Amniotic stem cell (primary cell): ENCODE measurements at regions not wholly inside any gene's neighbourhood (a gene's known extent, or its start where the extent isn't known, plus 50 kb on each side); places are given as distances from the start of the nearest gene placed in this dataset.
"Not testable (repeated sequence)": the region's sequence is repeated elsewhere in the genome, so short reads cannot be mapped to it uniquely, and the experiment has no call there.

Experiments used
- DNase-seq: peaks from one replicate; lab custom pipeline; 2025; lab: John Stamatoyannopoulos, UW

DNA sequence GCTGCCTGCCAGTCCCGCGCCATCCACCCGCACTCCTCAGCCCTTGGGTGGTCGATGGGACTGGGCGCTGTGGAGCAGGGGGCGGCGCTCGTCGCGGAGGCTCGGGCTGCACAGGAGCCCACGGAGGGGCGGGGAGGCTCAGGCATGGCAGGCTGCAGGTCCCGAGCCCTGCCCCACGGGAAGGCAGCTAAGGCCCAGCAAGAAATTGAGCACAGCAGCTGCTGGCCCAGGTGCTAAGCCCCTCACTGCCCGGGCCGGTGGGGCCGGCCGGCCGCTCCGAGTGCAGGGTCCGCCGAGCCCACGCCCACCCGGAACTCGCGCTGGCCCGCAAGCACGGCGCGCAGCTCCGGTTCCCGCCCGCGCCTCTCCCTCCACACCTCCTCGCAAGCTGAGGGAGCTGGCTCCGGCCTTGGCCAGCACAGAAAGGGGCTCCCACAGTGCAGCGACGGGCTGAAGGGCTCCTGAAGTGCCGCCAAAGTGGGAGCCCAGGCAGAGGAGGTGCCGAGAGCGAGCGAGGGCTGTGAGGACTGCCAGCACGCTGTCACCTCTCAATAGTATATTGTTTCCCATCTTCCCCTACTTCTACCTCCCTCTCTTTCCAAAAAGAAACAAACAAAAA lies 219.6 kb downstream of the BAMBI start:
- not testable (repeated sequence) for DNase-seq

DNA sequence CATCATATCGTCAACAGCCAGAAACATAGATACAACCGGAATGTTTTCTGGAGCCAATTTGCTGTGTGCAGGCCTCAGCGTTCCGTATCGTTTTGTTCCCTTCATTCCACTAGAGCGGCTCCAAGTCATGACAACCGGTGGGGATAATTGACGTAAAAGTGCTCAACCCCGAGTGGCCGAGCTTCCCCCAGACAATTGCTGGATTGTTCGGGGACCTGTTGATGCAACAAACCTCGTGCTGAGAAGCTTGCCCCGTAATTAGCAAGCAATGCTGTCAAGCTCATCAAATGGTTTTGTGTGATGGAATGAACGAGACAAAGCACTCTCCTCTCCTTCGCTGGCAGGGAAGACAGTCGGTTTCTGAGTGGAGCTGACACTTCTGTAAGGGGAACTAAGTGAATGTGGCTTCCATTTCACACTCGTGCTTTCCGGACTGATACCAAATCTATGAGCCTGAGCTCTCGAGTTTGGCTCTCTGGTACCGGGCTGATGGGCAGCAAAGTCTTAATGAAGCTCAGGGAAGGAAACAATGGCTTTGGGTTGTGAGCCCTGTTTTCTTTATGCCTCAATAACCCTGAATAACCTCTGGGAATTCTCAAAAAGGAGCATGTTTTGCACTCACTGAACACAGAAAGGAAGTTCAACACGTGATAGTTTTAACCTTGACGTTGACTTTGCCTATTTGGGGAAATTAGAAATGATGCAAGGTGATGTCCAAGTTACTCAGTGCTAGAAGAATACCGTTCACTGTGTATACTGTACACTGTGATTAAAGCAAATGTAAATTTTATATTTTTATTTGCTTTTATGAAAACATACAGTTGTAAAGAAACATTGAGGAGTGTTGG lies 220.5 kb downstream of the BAMBI start:
- DNase-seq = no peak

DNA sequence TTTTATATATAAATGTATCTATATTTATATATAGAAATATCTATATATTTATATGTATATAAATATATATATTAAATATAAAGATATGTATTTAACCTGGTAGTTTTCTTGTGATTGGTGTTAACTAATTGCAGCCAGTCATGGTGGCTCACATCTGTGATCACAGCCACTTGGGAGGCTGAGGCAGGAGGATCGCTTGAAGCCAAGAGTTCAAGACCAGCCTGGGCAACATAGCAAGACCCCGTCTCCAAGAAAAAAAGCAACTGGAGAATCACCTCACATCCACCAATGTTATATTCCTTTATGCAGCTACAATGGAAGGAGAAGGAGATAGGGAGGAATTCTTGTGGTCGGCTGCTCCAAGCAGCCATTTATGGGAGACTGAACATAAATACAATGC lies 224.9 kb downstream of the BAMBI start:
- DNase-seq = no peak

DNA sequence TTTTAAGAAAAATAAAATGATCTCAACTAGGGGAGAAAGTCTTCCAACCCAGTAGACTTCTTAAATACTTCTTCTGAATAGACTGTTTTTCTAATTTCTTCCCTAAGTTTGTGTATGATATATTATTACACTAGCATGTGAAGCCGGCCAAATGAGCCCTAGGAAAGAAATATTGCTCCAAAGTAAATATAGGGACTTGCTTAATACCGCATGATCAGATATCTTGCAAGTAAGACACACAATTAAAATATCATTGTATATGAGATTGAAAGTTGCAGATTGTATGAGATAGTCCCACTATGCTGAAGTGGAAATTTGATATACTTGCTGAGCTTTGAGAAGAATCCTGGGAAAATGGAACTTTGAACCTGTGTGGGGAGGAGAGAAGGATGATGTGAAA lies 225.7 kb downstream of the BAMBI start:
- no peak for DNase-seq

DNA sequence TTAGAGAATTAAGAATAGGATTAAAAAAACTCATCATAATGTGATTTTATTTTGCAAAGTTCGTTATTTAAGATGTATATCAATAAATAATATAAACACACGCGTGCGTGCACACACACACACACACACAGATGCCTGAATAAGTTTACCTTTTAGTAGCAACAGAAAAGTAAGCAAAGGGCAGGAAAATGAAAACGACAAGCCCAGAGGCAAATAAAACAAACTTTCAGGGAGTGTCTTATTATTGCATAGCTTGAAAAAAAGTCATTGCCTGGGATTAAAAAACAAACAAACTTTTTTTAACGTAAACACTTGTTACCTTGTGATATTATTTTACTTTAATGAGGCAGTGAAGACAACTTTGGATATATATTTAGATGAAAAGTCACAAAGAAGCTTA lies 226.4 kb downstream of the BAMBI start:
- DNase-seq = no peak

DNA sequence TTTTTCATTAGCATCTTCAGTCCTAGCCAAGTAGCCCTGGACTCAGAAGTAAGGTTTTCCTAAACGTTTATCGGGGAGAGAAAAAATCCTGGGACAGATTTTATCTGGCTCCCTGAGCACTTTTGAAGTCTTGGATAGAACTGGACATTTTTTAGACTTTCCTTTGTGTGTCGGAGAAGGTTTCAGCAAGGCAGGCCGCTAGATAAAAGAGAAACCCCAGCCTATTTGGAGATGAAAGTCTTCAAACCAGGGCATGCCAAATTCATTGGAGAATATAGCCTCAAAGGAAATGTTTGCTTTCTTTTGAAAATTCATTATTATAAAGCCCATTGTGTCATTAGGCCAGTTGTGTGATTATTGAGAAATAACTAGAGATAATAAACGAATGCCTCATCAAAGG lies 228.1 kb downstream of the BAMBI start:
- DNase-seq = no peak

DNA sequence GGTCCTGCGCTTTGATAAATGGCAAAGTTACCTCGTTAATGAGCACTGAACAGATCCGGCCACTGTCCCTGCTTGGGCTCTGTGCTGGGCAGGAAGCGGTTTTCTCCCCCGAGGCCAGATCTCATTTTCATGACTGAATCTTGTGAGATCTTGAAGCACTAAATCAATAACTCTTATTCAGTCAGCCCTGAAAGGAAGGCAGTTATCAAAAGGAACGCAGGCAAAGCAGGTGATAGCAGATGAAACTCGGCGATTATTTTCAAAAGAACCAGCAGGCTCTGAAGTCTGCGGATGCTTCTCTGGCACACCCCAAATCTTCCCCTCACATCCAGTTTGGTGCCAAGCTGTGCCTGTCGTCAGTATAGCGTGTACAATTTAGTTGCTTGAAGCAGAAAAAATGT lies 228.7 kb downstream of the BAMBI start:
- no peak for DNase-seq

DNA sequence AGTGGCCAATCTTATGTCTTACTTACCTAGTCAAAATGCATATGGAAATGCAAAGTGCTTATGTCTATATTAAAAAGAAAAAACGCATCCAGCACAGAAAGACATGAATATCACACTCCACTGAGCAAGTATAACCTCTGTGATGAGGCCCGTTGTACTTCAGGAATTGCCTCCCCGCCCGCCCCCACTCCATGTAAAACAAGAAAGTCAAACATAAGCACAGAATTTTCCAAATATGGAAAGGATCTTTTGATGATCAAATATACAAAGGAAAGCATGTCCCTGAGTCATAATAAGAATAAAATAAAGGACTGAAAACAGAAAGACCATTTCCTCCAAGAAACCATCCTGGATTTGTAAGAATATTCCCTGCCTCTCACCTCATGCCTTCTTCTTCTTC lies 229.1 kb downstream of the BAMBI start:
- peak; percentile 2 for DNase-seq

DNA sequence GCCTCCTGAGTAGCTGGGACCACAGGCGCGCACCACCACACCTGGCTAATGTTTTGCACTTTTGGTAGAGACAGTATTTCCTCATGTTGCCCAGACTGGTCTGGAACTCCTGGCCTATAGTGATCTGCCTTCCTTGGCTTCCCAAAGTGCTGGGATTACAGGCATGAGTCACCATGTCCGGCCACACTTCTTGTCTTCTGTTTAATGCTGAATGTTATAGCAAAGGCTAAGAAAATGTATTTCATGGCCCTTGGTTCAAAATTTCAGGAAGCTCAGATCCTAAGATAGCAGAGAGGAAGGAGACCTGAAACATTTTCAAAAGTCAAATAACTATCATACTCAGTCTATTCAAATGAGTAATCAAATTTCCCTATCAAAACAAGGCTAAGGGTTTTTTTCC lies 229.6 kb downstream of the BAMBI start:
- peak; percentile 3 for DNase-seq

DNA sequence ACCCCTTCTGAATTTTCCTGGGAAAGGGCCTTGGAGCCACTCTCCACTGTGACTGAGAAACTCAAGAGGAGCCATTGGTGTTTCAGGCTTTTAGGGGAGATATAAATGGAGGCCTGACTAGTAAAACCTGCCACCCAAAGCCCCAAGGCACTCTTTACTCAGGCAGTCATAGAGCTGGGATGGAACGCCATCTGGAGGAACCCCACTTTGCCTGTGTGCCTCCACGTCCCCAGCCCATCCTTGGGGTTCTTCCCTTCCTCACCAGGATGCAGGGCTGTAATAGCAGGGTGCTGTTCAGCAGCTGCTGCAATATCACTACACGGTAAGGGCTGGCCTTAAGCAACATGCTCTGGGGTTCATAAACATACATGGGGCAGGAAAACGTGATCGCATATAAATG lies 232.6 kb downstream of the BAMBI start:
- no peak for DNase-seq

DNA sequence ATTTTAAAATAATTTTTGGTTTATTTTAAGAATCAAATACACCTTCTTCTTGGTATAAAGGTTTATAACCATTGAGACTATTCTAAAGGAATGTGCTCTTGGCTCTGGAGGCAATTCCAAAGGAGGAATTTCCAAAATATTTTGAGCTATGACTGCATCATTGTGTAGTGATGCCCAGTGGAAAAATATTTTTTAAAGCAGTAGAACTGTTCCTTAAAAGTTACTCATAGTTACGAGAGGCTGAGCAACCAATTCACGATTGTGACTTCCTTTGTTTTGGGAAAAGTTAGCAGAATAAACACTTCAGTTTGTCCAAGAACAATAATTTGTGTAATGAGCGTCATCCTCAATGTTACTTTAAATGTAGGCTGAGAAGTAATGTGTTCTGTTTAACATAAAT lies 233.6 kb downstream of the BAMBI start:
- peak; percentile 24 for DNase-seq

DNA sequence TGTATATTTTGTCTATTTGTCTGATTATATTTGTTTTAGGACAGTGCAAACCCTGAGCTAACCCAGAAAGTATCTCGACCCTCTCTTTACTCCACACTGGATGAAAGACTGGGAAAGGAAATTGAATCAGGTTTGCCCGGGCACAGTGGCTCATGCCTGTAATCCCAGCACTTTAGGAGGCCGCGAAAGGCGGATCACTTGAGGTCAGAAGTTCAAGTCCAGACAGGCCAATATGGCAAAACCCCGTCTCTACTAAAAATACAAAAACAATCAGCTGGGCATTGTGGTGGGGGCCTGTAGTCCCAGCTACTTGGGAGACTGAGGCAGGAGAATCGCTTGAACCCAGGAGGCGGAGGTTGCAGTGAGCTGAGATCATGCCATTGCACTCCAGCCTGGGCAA lies 234.2 kb downstream of the BAMBI start:
- not testable (repeated sequence) for DNase-seq

DNA sequence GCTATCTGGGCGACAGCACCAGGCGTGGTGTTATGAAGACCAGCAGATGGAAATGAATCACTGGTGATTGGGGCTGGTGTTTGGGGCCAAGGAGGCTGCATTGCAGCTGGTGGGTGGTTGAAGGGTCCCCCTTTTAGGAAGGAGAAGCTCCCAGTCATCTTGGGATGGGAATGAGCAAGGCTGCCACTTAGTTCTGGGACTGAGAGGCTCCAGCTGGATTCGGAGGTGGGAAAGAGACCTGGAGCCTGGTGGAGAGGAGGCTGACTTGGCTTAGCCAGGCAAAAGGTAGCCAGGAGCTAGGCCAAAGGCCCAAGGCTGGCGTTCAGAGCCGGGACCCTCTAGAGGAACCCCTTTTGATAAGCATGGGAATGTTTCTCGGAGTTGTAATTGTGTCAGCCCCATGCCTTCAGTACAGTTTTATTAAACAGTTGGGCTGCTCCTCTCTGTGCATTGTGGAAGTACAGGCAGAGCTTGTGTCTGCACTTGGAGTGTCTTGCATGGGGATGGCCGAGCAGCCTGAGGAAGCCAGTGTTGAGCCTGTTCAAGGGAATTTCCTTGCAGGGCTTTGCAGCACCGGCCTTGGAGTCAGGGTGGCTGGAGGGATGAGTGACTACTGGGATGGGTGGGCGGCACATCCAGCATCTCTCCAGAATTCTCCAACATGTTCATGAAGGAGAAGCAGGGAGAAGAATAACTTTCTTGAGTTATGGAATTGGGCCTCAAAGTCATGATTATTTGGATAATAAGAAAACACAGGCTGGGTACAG lies 234.9 kb downstream of the BAMBI start:
- DNase-seq = no peak

DNA sequence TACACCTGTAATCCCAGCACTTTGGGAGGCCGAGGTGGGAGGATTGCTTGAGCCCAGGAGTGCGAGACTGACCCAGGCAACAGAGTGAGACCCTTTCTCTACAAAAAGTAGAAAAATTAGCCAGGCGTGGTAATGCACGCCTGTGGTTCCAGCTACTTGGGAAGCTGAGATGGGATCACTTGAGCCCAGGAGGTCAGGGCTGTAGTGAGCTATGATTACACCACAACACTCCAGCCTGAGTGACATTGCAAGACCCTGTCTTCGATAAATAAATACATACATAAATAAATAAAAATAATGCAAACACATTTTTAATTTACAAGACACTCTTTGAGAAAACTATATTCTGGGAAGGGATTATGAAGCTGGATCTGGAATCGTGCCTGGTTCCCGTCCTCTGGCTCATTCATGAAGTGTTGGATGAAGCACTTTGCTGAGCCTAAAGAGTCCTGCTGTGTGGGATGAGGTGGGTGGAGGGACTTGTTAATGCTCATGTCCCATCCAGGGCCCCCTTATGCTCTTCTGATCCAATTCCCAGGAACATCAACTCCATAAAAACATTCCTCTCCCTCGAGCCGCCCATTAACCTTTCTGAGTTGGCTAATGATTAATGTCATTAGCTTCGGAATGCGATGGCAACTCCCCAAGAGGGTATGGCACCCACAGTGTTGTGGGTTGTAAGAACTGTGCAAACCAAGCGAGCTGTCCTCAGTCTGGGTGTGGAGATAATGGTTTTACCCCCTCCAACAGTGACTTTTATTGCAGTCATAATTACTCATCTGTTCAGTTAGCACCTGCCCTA lies 236.3 kb downstream of the BAMBI start:
- no peak for DNase-seq

DNA sequence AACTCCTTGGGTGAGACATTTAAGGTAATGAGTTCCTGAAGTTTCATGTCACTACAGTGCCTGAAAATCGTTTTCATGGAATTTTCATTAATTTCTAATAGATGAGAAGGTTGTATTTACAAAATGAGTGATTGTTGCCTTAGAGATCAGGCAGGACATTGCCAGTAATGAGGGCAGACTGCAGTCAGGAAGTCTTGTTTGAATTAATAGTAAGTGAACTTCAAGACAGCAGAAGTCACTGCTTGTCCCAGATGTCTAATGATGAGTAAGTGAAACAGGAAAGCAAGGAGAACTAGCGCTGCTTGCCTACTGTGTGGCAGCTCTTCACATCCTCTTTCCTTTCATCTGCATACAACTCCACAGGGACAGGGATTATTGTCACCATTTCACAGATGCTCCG lies 237.4 kb downstream of the BAMBI start:
- no peak for DNase-seq

DNA sequence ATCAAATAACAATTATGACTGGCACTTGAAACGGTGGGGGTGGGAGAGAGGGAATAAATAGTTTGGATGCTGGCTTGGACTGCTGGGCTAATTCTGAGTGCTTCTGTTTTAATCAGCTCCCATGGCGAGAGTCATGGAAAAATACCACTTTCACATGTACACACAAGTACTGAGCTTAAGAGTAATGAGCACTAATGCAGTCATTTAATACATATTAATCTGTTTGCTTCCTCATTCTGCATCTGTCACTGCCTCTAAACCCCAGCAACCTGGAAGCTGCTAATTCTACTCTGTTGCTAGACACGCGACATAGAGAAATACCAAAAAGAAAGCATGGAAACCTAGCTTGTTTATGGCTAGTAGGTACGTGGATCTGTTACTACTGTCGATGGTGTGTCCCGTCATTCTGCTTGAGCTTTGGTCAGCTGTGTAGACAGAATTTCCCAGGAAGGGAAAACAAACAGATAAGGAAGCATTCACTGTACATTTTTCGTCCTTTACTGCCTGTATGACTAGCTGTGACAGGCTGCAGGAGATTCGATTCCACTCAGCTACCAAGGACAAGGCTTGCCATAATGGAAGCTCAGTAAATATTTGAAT lies 238.8 kb downstream of the BAMBI start:
- DNase-seq = no peak

DNA sequence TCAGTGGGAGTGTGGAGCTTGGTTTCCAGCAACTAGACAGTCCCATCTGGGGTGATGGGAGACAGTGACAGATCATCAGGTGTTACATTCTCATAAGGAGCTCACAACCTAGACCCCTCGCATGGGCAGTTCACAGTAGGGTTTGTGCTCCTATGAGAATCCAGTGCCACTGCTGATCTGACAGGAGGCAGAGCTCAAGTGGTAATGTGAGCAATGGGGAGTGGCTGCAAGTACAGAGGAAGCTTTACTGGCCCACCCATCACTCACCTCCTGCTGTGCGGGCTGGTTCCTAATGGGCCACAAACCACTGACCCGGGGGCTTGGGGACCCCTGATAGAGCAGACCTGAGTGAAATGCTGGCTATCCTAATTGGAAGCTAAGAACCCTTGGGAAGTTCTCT lies 242.8 kb downstream of the BAMBI start:
- no peak for DNase-seq

DNA sequence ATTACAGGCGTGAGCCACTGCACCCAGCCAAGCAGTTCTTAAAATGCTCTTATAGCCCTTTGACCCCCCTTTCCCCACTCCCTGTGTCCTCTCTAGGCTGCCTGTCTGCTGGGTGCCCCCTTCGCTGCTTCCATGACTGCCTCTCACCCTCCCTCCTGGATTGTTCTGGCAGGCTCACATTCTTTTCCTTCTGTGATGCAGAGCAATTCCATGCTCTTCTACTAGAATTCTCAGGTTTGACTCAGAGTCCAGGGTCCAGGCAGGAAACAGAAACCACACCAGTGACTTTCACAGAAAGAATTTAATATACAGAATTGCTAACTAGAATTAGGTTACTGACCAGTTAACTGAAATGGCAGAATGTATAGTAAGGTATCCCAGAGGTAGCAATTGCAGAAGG lies 244.8 kb downstream of the BAMBI start:
- peak; percentile 19 for DNase-seq

DNA sequence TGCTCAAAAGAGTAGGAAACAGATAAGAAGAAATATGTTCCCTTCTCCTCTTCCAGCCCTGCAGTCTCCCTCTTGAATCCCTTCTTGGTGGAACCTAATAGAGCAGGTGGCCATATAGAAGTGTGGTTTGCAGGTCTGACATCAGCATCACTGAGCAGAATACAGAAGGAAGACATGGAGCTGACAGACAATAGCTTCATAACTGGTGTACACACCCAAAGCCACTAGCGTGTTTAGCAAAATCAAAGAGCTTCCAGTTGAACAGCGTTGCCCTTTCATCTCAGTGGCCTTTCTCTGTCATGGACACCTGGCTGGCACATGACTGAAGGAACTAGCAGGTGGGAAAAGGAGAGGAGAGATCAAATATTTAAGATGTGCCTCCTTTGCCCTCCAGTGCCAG lies 245.5 kb downstream of the BAMBI start:
- DNase-seq = no peak

DNA sequence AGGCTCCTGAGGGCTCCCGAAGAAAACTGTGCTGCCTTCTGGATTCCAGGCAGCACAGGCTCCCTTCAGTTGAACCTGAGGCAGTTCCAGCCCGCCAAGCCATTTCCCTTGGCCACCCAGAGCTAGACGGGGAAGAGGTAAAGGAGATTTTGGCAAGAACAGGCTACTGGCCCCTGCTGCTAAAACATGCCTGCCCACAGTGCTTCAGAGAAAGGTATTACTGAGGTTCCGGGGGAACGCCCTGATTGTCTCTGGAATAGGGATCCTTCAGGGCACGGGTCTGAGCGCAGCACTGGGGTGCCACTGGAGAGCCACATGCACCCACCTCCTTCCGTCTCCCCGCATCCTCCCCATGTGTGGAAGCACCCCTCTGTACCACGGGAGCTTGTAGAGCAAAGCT lies 247.4 kb downstream of the BAMBI start:
- DNase-seq = no peak

DNA sequence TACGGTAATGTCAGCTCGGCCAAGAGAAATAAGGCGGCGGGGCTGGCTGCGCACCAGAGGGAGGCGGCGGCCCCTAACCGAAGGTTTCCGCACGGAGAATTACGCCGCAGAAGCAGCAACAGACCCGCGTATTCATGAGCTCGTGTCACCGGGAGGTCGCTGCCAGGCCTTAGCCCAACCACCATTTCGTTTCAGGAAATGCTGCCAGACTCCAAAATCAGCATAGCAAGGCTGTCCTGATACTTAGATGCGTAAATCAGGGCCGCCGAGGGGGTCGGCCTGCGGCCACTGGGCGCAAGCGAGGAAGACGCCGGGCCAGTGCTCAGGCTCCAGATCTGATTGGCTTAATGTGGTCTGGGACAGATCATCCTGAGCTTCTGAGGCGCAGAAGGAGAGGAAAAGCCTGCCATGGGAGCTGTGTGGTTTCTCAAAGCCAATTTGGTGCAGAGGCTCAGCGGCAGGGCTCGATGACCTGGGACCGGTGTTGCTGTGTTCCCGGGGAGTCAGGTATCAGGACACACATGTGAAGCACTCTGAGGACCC lies 247.9 kb downstream of the BAMBI start:
- DNase-seq = no peak

DNA sequence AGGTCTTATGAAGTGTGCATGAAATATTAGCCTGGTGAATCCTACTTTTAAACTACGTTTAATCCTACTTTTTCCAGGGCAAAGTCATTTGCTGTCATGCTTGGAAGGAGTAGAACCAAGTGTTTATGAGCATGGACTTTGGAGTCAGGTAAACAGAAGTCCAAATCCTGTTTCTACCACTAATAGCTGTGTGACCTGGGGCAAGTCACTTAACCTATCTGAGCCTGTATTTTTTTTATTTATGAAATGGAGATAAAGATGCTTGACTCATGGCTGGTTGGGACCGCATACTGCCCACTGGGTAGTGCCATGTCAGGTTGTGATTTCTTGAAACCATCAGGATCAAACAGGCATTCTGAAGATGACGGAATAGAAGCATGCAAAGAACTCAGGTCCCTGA lies 249.6 kb downstream of the BAMBI start:
- DNase-seq = no peak
